NCI-H1694 (cell line): ENCODE measurements at regions not wholly inside any gene's neighbourhood (a gene's known extent, or its start where the extent isn't known, plus 50 kb on each side); places are given as distances from the start of the nearest gene placed in this dataset.
"Not testable (repeated sequence)": the region's sequence is repeated elsewhere in the genome, so short reads cannot be mapped to it uniquely, and the experiment has no call there.

Experiments used
- DNase-seq: peaks from one replicate; lab custom pipeline; 2025; lab: John Stamatoyannopoulos, UW

GRCh38 chr15:99455789-99456160 is 110.0 kb upstream of the MEF2A start:
- DNase-seq: no peak

GRCh38 chr15:99464137-99464536 is 101.6 kb upstream of the MEF2A start:
- DNase-seq: no peak

GRCh38 chr15:99466701-99467337 is 99.0 kb upstream of the MEF2A start:
- DNase-seq: no peak

GRCh38 chr15:99467338-99467720 is 98.5 kb upstream of the MEF2A start:
- no peak for DNase-seq

- DNase-seq: no peak
Observed at GRCh38 chr15:99467853-99468464, 97.8 kb upstream of the MEF2A start.

GRCh38 chr15:99470204-99470603 is 95.6 kb upstream of the MEF2A start:
- not testable (repeated sequence) for DNase-seq

GRCh38 chr15:99472416-99473145 is 93.2 kb upstream of the MEF2A start:
- no peak for DNase-seq

GRCh38 chr15:99473981-99474906 is 91.5 kb upstream of the MEF2A start:
- DNase-seq: no peak

GRCh38 chr15:99474909-99475753 is 90.7 kb upstream of the MEF2A start:
- no peak for DNase-seq

GRCh38 chr15:99475754-99476412 is 89.9 kb upstream of the MEF2A start:
- DNase-seq: no peak

- DNase-seq: no peak
Observed at GRCh38 chr15:99476413-99477222, 89.2 kb upstream of the MEF2A start.

GRCh38 chr15:99477791-99478471 is 87.9 kb upstream of the MEF2A start:
- DNase-seq: no peak

GRCh38 chr15:99478977-99479376 is 86.8 kb upstream of the MEF2A start:
- DNase-seq: no peak

GRCh38 chr15:99480016-99480810 is 85.6 kb upstream of the MEF2A start:
- no peak for DNase-seq

- DNase-seq: no peak
Observed at GRCh38 chr15:99481113-99481950, 84.5 kb upstream of the MEF2A start.

- no peak for DNase-seq
Observed at GRCh38 chr15:99481951-99482230, 83.9 kb upstream of the MEF2A start.

GRCh38 chr15:99482993-99483392 is 82.8 kb upstream of the MEF2A start:
- DNase-seq: no peak
